ENCODE measurements at regions not wholly inside any gene's neighbourhood (a gene's known extent, or its start where the extent isn't known, plus 50 kb on each side); places are given as distances from the start of the nearest gene placed in this dataset.

DNA sequence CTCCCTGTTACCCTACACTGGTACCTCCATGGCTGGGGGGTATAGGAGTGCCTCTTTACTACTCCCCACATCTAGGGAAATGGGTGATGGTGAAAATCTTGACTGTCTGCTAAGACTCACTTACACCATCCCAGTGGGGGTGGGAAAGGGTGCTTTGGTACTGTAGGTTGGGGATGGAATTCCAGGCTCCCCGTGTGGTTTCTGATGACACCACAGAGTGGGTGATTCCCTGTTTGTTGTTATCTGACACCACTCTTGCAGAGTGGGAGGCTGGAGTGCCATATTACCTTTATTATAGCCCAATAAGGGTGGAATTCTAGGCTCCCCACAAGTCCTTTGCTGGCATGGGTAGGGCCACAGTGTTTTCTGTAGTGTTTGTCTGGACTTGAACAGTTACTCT is 264.6 kb upstream of the MAN1A1 start:
- no peak for DNase-seq (ENCODE audit: low read depth, low spot score)

DNA sequence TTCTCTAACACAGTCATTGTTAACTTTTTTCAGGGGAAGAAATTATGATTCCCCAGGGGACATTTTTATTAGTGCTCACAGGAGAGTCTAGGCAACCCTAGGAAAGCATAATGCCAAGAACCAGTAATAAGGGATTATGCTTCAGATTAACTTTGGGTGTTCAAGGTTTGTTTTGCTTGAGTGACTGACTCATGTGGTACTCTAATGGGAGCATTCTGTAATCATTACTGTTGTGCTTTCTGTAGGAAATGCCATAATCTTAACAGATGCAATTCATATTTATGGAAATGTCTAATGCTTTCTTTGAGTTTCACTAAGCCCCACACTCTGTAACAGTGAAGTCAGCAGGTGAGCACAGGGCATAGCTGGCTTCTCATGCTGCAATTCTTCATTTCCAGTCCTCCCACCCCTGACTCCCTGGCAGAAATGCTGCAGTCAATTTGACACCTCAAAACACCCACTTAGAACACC is 263.4 kb upstream of the MAN1A1 start:
- DNase-seq (ENCODE audit: low read depth, low spot score): no peak
- POLR2A ChIA-PET: no interaction called here
- H3K4me3 ChIP-seq (ENCODE audit: low read depth, low read length): no peak overlapping the region
- CTCF ChIA-PET: interaction anchor here (1.3 to 2.7 kb wide), 3 partner anchors 10 to 466 kb away, joined by 3 to 10 read pairs (median 3); no protein-coding TSS in a partner anchor
- no peak for TF ChIP-seq CTCF (IDR thresholded peaks at IDR 0.05; ENCODE audit: insufficient read depth, low read length, missing control alignments)

More for the DNA sequence above, 264.6 kb upstream of the MAN1A1 start:
- H3K4me3 ChIP-seq (ENCODE audit: low read depth, low read length): no peak overlapping the region
- ChIA-PET CTCF (interaction anchor here (2.7 kb wide), 1 partner anchor 11 kb away, joined by 10 read pairs; no protein-coding TSS in a partner anchor), POLR2A (no interaction called here)
- TF ChIP-seq CTCF (IDR thresholded peaks at IDR 0.05; ENCODE audit: insufficient read depth, low read length, missing control alignments): no peak

- POLR2A ChIA-PET: no interaction called here
- no peak for DNase-seq (ENCODE audit: low read depth, low spot score)
- no peak overlapping the region for H3K4me3 ChIP-seq (ENCODE audit: low read depth, low read length)
- CTCF ChIA-PET: interaction anchor here (0.9 to 2.7 kb wide), 4 partner anchors 9 to 465 kb away, joined by 3 to 10 read pairs (median 3); no protein-coding TSS in a partner anchor
- TF ChIP-seq CTCF (IDR thresholded peaks at IDR 0.05; ENCODE audit: insufficient read depth, low read length, missing control alignments): no peak
Measured at GRCh38 chr6:119612176-119612891, 262.8 kb upstream of the MAN1A1 start.

GRCh38 chr6:119610754-119611153 is 261.2 kb upstream of the MAN1A1 start:
- H3K4me3 ChIP-seq (ENCODE audit: low read depth, low read length): no peak overlapping the region
- DNase-seq (ENCODE audit: low read depth, low spot score): no peak
- ChIA-PET CTCF (interaction anchor here (1.0 kb wide), 1 partner anchor 11 kb away, joined by 3 read pairs; no protein-coding TSS in a partner anchor), POLR2A (no interaction called here)
- no peak for TF ChIP-seq CTCF (IDR thresholded peaks at IDR 0.05; ENCODE audit: insufficient read depth, low read length, missing control alignments)

GRCh38 chr6:119610265-119610664 is 260.7 kb upstream of the MAN1A1 start:
- POLR2A ChIA-PET: no interaction called here
- CTCF ChIA-PET: no interaction called here
- no peak overlapping the region for H3K4me3 ChIP-seq (ENCODE audit: low read depth, low read length)
- TF ChIP-seq CTCF (IDR thresholded peaks at IDR 0.05; ENCODE audit: insufficient read depth, low read length, missing control alignments): no peak
- no peak for DNase-seq (ENCODE audit: low read depth, low spot score)

GRCh38 chr6:119609865-119610264 is 260.3 kb upstream of the MAN1A1 start:
- no peak for DNase-seq (ENCODE audit: low read depth, low spot score)
- no peak for TF ChIP-seq CTCF (IDR thresholded peaks at IDR 0.05; ENCODE audit: insufficient read depth, low read length, missing control alignments)
- POLR2A ChIA-PET: no interaction called here
- CTCF ChIA-PET: no interaction called here
- no peak overlapping the region for H3K4me3 ChIP-seq (ENCODE audit: low read depth, low read length)

Data from AG04449 (cell line).